HepG2 (cell line): ENCODE measurements at regions not wholly inside any gene's neighbourhood (a gene's known extent, or its start where the extent isn't known, plus 50 kb on each side); places are given as distances from the start of the nearest gene placed in this dataset.

Experiments
- ATAC-seq: fragments of 200-7000 bp; cut with Tn5 transposase; 3 replicates; pipeline ENCODE4 v1.9.1; 2020; ENCODE audit warnings: mild to moderate bottlenecking, moderate library complexity
- BruUV-seq: library from RNA; stranded (reverse); fragments of 400-500 nt; replicated peaks from 2 replicates; lab custom pipeline; 2021; lab: Mats Ljungman, UMichigan
- CTCF ChIA-PET: fragments of 300-600 bp; formaldehyde crosslinking; extraction: SDS; loops from one replicate; lab custom pipeline; 2021; ENCODE audit warnings: low total read pairs, inconsistent platforms, low intra/inter-chr PET ratio; lab: Yijun Ruan, JAX
- POLR2A ChIA-PET: fragments of 350-600 bp; sonication (Branson Sonifier 250); formaldehyde crosslinking; loops from one replicate; lab custom pipeline; 2020; ENCODE audit warnings: antibody characterized with exemption, inconsistent platforms; lab: Yijun Ruan, JAX
- DNase-seq: peaks from one replicate; pipeline ENCODE4 v3.0.0-alpha.2; 2015; ENCODE audit warnings: low spot score
- FAIRE-seq: peaks from 3 replicates; lab custom pipeline; 2011; peaks lifted over from hg19 to GRCh38; lab: Jason Lieb, UNC
- H2AFZ ChIP-seq: one replicate; pipeline ENCODE4 v1.6.1; 2011; ENCODE audit warnings: low read length, inconsistent platforms
- H3K27ac ChIP-seq: fragments of 300-600 bp; 3 replicates; pipeline ENCODE4 v1.8.0; 2011; ENCODE audit warnings: mixed run types, mild to moderate bottlenecking, mixed read lengths, low read length, inconsistent platforms; ENCODE audit not compliant: insufficient read depth; ENCODE audit errors: extremely low read length
- H3K27me3 ChIP-seq, 2 experiments: fragments of 200-600 bp in 1 of 2; 2 replicates in 1 of 2; 3 replicates in 1 of 2; pipeline versions ENCODE4 v1.6.0 to v1.8.0; 2011; ENCODE audit warnings: low read length in 2 of 2, mild to moderate bottlenecking in 2 of 2, moderate library complexity in 2 of 2, inconsistent platforms in 1 of 2; ENCODE audit not compliant: insufficient read depth in 2 of 2, control insufficient read depth in 1 of 2
- H3K36me3 ChIP-seq, 2 experiments: fragments of 200-600 bp in 1 of 2; replicated peaks in 1 of 2; 2 replicates in 1 of 2; 3 replicates in 1 of 2; pipeline versions ENCODE4 v1.5.1 to v1.8.0; 2011; ENCODE audit warnings: low read length in 2 of 2, inconsistent platforms in 1 of 2; ENCODE audit not compliant: insufficient read depth in 2 of 2, control insufficient read depth in 1 of 2
- H3K4me1 ChIP-seq: 2 replicates; pipeline ENCODE4 v1.5.1; 2012; ENCODE audit warnings: low read length, inconsistent platforms; ENCODE audit not compliant: insufficient read depth
- H3K4me2 ChIP-seq: 2 replicates; pipeline ENCODE4 v1.6.0; 2011; ENCODE audit warnings: low read depth, low read length, inconsistent platforms
- H3K4me3 ChIP-seq, 3 experiments: fragments of 200-600 bp in 1 of 3; sonication (generic), shearing (Covaris generic) in 1 of 3; replicated peaks in 1 of 3; 2 replicates each; pipeline ENCODE4 v1.5.1; 2011 to 2016; ENCODE audit warnings: low read length in 3 of 3, inconsistent platforms in 2 of 3, low read depth in 2 of 3, mild to moderate bottlenecking in 2 of 3, control low read depth in 1 of 3, mixed read lengths in 1 of 3; ENCODE audit not compliant: insufficient read depth in 1 of 3
- H3K79me2 ChIP-seq: one replicate; pipeline ENCODE4 v1.6.1; 2011; ENCODE audit warnings: low read length, inconsistent platforms; ENCODE audit not compliant: insufficient read depth
- H3K9ac ChIP-seq: 2 replicates; pipeline ENCODE4 v1.6.0; 2011; ENCODE audit warnings: mild to moderate bottlenecking, low read depth, low read length, inconsistent platforms; ENCODE audit not compliant: insufficient read depth
- H3K9me3 ChIP-seq: 2 replicates; pipeline ENCODE4 v1.5.1; 2012; ENCODE audit warnings: mild to moderate bottlenecking, low read length
- H4K20me1 ChIP-seq: 2 replicates; pipeline ENCODE4 v1.6.0; 2011; ENCODE audit warnings: inconsistent platforms, mild to moderate bottlenecking, low read length, moderate library complexity; ENCODE audit not compliant: insufficient read depth
- ARNTL ChIP-seq: sonication (generic); formaldehyde crosslinking; IDR thresholded peaks from 2 replicates; pipeline ENCODE4 v1.4.0; 2020; ENCODE audit warnings: mild to moderate bottlenecking, missing genetic modification reagents
- PREB ChIP-seq: sonication (generic); formaldehyde crosslinking; IDR thresholded peaks from 2 replicates; pipeline ENCODE4 v1.4.0; 2020; ENCODE audit warnings: missing genetic modification reagents
- WGBS: methylation state at CpG from one replicate; pipeline ENCODE4 v1.1.6; 2017; ENCODE audit warnings: low lambda C conversion rate; 5-methylcytosine and 5-hydroxymethylcytosine counted together
- in situ Hi-C: cut with HindIII; loops from 2 replicates; pipeline ENCODE4 v1.10.0; 2017; ENCODE audit warnings: low pct_unique_long_range_greater_than_20kb; ENCODE audit not compliant: extremely low pct_ligation_motif_present
- intact Hi-C: fragments of 100-400 bp; cut with micrococcal nuclease; formaldehyde crosslinking; loops from one replicate; pipeline ENCODE4 v1.10.0; 2022; ENCODE audit not compliant: unreplicated experiment
- TF ChIP-seq, protein P1 (sequence below): sonication (generic); formaldehyde crosslinking; IDR thresholded peaks from 2 replicates; pipeline ENCODE4 v1.4.0; 2020; ENCODE audit warnings: missing genetic modification reagents

DNA sequence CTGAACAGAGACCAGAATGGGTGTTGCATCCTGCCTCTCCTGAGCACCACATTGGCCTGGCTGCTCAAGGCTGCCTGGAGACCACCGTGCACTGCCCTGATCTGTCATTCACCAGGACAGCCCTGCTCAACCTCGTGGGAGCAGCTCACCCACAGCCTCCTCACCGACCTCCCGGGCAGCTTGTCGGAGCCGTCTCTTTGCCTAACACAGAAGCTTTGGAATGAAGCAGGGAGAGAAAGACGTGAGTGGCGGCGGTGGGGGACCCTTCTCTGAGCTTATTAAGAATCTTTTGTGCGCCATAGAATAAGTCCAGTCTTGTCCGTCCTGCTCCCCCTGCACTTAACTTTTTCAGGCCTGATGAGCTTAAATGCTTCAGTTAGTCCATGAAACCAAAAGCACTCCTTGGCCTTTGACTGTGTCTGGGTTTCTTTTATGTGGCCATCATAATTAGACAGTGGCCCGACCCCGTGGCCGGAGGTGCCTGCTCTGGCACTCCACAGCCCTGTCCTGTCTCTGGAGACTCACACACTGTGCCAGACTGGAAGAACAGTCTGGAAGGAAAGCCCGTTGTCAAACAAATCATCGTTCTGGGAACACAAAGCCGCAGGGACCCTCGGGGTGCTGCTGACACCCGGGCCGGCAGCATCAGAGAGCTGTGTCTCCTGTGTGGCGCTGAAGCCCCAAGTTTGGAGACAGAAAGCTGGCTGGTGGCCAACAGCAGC, 192.8 kb downstream of the BCOR start (continued):
- no peak for TF ChIP-seq PREB (CRISPR knock-in tag)

DNA sequence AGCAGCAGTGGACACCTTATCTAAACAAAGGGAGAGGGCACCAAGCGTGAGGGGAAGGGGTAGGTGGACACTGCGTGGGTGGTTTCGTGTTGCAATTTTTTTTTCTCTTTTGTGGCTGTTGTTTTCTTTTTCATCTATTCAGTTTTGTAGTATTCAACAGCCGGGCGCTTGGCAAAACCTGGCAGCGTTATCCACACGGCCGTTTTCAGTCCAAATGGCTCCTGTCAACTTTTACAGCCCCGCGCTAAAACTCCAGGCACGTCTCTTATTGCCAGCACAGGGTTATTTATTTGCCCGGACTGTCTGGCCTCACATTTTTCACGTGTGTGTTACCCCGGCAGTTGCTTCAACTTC, 192.2 kb downstream of the BCOR start:
- H4K20me1 ChIP-seq, result no peaks in the 10 kb centered on the region
- no peak overlapping the region; a peak in 1 of 6 replicates for H3K4me3 ChIP-seq
- intact Hi-C loops, result no loop called here
- no peaks in the 10 kb centered on the region for H3K36me3 ChIP-seq
- WGBS, result under 1% methylated on average over 14 of the region's 14 CpGs
- peak overlapping the region; percentile 42 for H3K4me2 ChIP-seq
- H3K4me1 ChIP-seq, result peaks cover 41% of the 10 kb centered on the region
- no peak overlapping the region for H3K9ac ChIP-seq
- CTCF ChIA-PET, result no interaction called here
- peaks cover 1 to 13% of the 10 kb centered on the region in 2 experiments; a peak in 2 of 5 replicates for H3K27me3 ChIP-seq
- POLR2A ChIA-PET, result interaction anchor here (1.2 kb wide), 1 partner anchor 108 kb away, joined by 3 read pairs; no protein-coding TSS in a partner anchor
- no peak overlapping the region for H3K27ac ChIP-seq
- no peaks in the 10 kb centered on the region for H3K79me2 ChIP-seq
- no peaks in the 10 kb centered on the region for H3K9me3 ChIP-seq
- in situ Hi-C loops, result no loop called here
- FAIRE-seq (no peak), DNase-seq (no peak), ATAC-seq (no peak)
- no peak overlapping the region for H2AFZ ChIP-seq
- no TSS peak for BruUV-seq
- no peak for TF ChIP-seq ARNTL (CRISPR knock-in tag)
- TF ChIP-seq, protein P1, sequence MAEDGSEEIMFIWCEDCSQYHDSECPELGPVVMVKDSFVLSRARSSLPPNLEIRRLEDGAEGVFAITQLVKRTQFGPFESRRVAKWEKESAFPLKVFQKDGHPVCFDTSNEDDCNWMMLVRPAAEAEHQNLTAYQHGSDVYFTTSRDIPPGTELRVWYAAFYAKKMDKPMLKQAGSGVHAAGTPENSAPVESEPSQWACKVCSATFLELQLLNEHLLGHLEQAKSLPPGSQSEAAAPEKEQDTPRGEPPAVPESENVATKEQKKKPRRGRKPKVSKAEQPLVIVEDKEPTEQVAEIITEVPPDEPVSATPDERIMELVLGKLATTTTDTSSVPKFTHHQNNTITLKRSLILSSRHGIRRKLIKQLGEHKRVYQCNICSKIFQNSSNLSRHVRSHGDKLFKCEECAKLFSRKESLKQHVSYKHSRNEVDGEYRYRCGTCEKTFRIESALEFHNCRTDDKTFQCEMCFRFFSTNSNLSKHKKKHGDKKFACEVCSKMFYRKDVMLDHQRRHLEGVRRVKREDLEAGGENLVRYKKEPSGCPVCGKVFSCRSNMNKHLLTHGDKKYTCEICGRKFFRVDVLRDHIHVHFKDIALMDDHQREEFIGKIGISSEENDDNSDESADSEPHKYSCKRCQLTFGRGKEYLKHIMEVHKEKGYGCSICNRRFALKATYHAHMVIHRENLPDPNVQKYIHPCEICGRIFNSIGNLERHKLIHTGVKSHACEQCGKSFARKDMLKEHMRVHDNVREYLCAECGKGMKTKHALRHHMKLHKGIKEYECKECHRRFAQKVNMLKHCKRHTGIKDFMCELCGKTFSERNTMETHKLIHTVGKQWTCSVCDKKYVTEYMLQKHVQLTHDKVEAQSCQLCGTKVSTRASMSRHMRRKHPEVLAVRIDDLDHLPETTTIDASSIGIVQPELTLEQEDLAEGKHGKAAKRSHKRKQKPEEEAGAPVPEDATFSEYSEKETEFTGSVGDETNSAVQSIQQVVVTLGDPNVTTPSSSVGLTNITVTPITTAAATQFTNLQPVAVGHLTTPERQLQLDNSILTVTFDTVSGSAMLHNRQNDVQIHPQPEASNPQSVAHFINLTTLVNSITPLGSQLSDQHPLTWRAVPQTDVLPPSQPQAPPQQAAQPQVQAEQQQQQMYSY (CRISPR knock-in tag), result peak; percentile 71; the same call in 1 of the 2 replicates
